GM23248 (cell line): ENCODE measurements at regions not wholly inside any gene's neighbourhood (a gene's known extent, or its start where the extent isn't known, plus 50 kb on each side); places are given as distances from the start of the nearest gene placed in this dataset.

Experiments used
- EZH2 ChIP-seq: fragments of 200-600 bp; sonication (generic); IDR thresholded peaks from 2 replicates; pipeline ENCODE4 v1.6.1; 2018; ENCODE audit warnings: antibody characterized with exemption, mild to moderate bottlenecking; ENCODE audit not compliant: insufficient read depth, poor library complexity, severe bottlenecking
- EZH2phosphoT487 ChIP-seq: fragments of 200-600 bp; sonication (generic); IDR thresholded peaks from 2 replicates; pipeline ENCODE4 v1.6.1; 2018; ENCODE audit warnings: antibody characterized with exemption, moderate library complexity, mild to moderate bottlenecking, low read depth; ENCODE audit not compliant: insufficient read depth

DNA sequence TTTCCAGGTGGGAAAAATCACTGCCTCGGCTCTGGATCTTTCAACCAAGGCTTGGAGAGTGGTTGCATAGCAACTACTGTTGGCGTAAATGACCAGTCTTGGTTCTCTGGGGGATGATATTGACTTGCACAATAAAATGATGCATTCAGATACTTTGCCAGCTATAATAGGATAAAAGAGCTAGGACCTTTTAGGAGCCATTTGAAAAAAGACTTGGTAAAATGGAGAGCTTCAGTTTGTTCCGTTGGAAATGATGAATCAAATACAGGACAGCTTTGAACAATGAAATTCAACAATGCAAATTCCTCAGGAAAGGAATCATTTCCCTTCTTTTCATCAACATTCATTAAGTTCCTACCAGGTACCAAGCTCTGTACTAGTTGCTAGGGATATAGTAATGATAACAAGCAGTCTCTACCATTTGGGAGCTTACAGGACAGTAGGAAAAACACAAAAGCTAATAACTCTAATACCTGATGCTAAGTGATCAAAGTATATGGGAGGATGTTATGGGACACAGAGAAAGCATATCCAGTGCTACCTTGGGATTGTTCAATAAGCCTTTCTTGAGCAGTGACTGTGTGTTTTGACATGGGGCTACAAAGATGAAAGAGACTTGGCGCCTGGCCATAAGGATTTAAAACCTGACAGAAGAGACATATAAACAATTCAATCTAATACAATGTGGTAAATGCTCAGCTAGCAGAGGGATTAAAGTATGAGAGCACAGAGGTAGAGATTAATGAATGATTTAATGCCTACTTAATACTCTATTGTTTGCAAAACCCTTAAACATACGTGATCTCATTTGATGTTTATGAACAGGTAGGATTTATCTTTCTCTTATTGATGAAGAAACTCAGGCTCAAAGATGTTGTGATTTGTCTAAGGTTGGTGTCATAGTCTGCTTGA lies 110.7 kb downstream of the QPCT start:
- TF ChIP-seq EZH2phosphoT487 (no peak), EZH2 (no peak)
